DMS 273 treated with DMSO at 0.1 percent for 48 hours (cell line): ENCODE measurements at regions not wholly inside any gene's neighbourhood (a gene's known extent, or its start where the extent isn't known, plus 50 kb on each side); places are given as distances from the start of the nearest gene placed in this dataset.
"Not testable (repeated sequence)": the region's sequence is repeated elsewhere in the genome, so short reads cannot be mapped to it uniquely, and the experiment has no call there.

Source experiments
- DNase-seq: peaks from one replicate; lab custom pipeline; 2025; lab: John Stamatoyannopoulos, UW

- no peak for DNase-seq
These were observed 619.7 kb downstream of the EPM2A start for GRCh38 chr6:145115638-145116037.

- DNase-seq = no peak
These were observed 618.6 kb downstream of the EPM2A start for GRCh38 chr6:145116591-145117178.

GRCh38 chr6:145118224-145118623 lies 617.1 kb downstream of the EPM2A start:
- DNase-seq = no peak

GRCh38 chr6:145119081-145119480 lies 616.2 kb downstream of the EPM2A start:
- no peak for DNase-seq

GRCh38 chr6:145132709-145133108 lies 602.6 kb downstream of the EPM2A start:
- DNase-seq = no peak

- DNase-seq = no peak
These were observed 599.6 kb downstream of the EPM2A start for GRCh38 chr6:145135702-145136101.

GRCh38 chr6:145137425-145137824 lies 597.9 kb downstream of the EPM2A start:
- DNase-seq = no peak

GRCh38 chr6:145138469-145139139 lies 596.7 kb downstream of the EPM2A start:
- DNase-seq = no peak

GRCh38 chr6:145139140-145139850 lies 596.0 kb downstream of the EPM2A start:
- no peak for DNase-seq

- no peak for DNase-seq
These were observed 595.4 kb downstream of the EPM2A start for GRCh38 chr6:145139895-145140294.

- no peak for DNase-seq
These were observed 593.7 kb downstream of the EPM2A start for GRCh38 chr6:145141572-145141971.

- no peak for DNase-seq
These were observed 592.4 kb downstream of the EPM2A start for GRCh38 chr6:145142958-145143357.

- DNase-seq = no peak
These were observed 591.9 kb downstream of the EPM2A start for GRCh38 chr6:145143379-145143778.

GRCh38 chr6:145147559-145147958 lies 587.8 kb downstream of the EPM2A start:
- DNase-seq = no peak

GRCh38 chr6:145147981-145148749 lies 587.2 kb downstream of the EPM2A start:
- DNase-seq = no peak

GRCh38 chr6:145148776-145149175 lies 586.5 kb downstream of the EPM2A start:
- DNase-seq = no peak

GRCh38 chr6:145151624-145152023 lies 583.7 kb downstream of the EPM2A start:
- DNase-seq = no peak

- DNase-seq = no peak
These were observed 581.8 kb downstream of the EPM2A start for GRCh38 chr6:145153495-145153894.

GRCh38 chr6:145155411-145155810 lies 579.9 kb downstream of the EPM2A start:
- DNase-seq = no peak

GRCh38 chr6:145155873-145156782 lies 579.2 kb downstream of the EPM2A start:
- no peak for DNase-seq

- not testable (repeated sequence) for DNase-seq
These were observed 576.7 kb downstream of the EPM2A start for GRCh38 chr6:145158636-145159035.
